Mucosa of stomach (tissue), 1 donor: ENCODE measurements at regions not wholly inside any gene's neighbourhood (a gene's known extent, or its start where the extent isn't known, plus 50 kb on each side); places are given as distances from the start of the nearest gene placed in this dataset.
"Not testable (repeated sequence)": the region's sequence is repeated elsewhere in the genome, so short reads cannot be mapped to it uniquely, and the experiment has no call there.

ENCODE experiments used
- H3K27me3 ChIP-seq: one replicate; pipeline ENCODE4 v1.7.0; 2013; ENCODE audit warnings: mild to moderate bottlenecking, low read length; ENCODE audit not compliant: control insufficient read depth, insufficient read depth
- H3K36me3 ChIP-seq: one replicate; pipeline ENCODE4 v1.7.0; 2013; ENCODE audit warnings: low read length; ENCODE audit not compliant: control insufficient read depth, insufficient read depth
- H3K4me1 ChIP-seq: one replicate; pipeline ENCODE4 v1.7.0; 2013; ENCODE audit warnings: mild to moderate bottlenecking, low read length; ENCODE audit not compliant: control insufficient read depth, insufficient read depth
- H3K4me3 ChIP-seq: one replicate; pipeline ENCODE4 v1.7.0; 2013; ENCODE audit warnings: low read length
- H3K9ac ChIP-seq: one replicate; pipeline ENCODE4 v1.7.0; 2013; ENCODE audit warnings: mild to moderate bottlenecking, low read length, moderate library complexity
- H3K9me3 ChIP-seq: one replicate; pipeline ENCODE4 v1.7.0; 2013; ENCODE audit warnings: mild to moderate bottlenecking, low read length, moderate library complexity; ENCODE audit not compliant: control insufficient read depth
- donor health status: Pancreatic carcinoma.

GRCh38 chr6:28633445-28634215, 107.9 kb downstream of the GPX5 start:
- Histone ChIP-seq H3K27me3 (peaks cover 28% of the 10 kb centered on the region), H3K4me3 (no peak overlapping the region), H3K9ac (no peak overlapping the region), H3K4me1 (no peaks in the 10 kb centered on the region), H3K36me3 (no peaks in the 10 kb centered on the region), H3K9me3 (no peaks in the 10 kb centered on the region)

GRCh38 chr6:28634411-28634760, 108.7 kb downstream of the GPX5 start:
- Histone ChIP-seq H3K9ac (no peak overlapping the region), H3K36me3 (no peaks in the 10 kb centered on the region), H3K4me3 (no peak overlapping the region), H3K4me1 (no peaks in the 10 kb centered on the region), H3K27me3 (peaks cover 28% of the 10 kb centered on the region), H3K9me3 (no peaks in the 10 kb centered on the region)

DNA sequence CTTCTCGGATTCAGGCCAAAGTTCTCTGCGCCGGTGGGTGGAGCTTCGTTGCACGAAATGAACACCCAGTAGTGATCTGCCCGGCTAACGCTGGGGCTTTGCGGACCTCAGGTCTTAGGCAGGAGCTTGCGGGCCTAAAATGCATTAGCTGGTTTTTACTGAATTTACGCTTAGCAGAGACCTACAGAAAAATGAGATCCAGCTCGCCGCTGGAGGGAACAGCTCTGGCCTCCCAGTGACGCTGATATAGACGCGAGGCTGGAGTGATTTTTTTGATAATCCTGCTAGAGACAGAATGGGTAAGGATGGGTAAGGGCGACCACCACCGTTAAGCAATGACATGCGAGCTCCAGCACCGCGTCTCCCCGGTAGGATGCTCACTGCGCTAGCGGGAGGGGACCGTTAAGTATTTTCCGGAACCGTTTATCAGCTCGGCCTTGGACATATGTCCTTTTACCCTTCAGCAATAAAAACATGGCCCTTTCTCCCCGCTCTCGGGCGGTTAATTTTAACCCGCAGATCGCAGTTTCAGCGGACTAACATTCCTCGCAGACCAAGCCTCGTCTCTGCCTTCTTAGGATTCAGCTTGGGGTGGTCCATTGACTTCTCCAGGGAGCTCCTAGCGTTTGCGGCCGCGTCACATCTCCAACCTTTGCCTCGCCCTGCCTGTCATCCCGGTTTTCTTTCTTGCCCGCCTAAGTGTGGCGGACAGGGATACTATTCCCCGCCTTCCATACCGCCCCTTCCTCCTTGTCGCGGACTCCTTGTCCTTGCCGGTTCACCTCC, 109.3 kb downstream of the GPX5 start:
- H3K9me3 ChIP-seq: no peaks in the 10 kb centered on the region
- no peaks in the 10 kb centered on the region for H3K36me3 ChIP-seq
- H3K4me1 ChIP-seq: no peaks in the 10 kb centered on the region
- no peak overlapping the region for H3K4me3 ChIP-seq
- H3K9ac ChIP-seq: no peak overlapping the region
- H3K27me3 ChIP-seq: peaks cover 28% of the 10 kb centered on the region

- H3K9me3 ChIP-seq: no peaks in the 10 kb centered on the region
- no peak overlapping the region for H3K4me3 ChIP-seq
- H3K36me3 ChIP-seq: no peaks in the 10 kb centered on the region
- no peak overlapping the region for H3K9ac ChIP-seq
- peaks cover 28% of the 10 kb centered on the region for H3K27me3 ChIP-seq
- H3K4me1 ChIP-seq: no peaks in the 10 kb centered on the region
Observed at GRCh38 chr6:28635547-28636158, 110.0 kb downstream of the GPX5 start.

- H3K27me3 ChIP-seq: peaks cover 23% of the 10 kb centered on the region
- no peak overlapping the region for H3K9ac ChIP-seq
- no peak overlapping the region for H3K4me3 ChIP-seq
- H3K4me1 ChIP-seq: no peaks in the 10 kb centered on the region
- H3K9me3 ChIP-seq: no peaks in the 10 kb centered on the region
- no peaks in the 10 kb centered on the region for H3K36me3 ChIP-seq
Observed at GRCh38 chr6:28638787-28639430, 113.2 kb downstream of the GPX5 start.

DNA sequence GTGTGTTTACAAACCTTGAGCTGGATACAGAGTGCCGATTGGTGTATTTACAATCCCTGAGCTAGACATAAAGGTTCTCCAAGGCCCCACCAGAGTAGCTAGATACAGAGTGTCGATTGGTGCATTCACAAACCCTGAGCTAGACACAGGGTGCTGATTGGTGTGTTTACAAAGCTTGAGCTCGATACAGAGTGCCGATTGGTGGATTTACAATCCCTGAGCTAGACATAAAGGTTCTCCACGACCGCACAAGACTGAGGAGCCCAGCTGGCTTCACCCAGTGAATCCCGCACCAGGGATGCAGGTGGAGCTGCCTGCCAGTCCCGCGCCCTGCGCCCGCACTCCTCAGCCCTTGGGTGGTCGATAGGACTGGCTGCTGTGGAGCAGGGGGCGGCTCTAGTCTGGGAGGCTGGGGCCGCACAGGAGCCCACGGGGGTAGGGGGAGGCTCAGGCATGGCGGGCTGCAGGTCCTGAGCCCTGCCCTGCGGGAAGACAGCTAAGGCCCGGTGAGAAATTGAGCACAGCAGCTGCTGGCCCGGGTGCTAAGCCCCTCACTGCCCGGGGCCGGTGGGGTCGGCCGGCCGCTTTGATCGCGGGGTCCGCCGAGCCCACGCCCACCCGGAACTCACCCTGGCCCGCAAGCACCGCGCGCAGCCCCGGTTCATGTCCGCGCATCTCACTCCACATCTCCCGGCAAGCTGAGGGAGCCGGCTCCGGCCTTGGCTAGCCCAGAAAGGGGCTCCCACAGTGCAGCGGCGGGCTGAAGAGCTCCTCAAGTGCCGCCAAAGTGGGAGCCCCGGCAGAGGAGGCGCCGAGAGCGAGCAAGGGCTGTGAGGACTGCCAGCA, 114.0 kb downstream of the GPX5 start:
- not testable (repeated sequence) for H3K9me3 ChIP-seq, H3K36me3 ChIP-seq, H3K4me1 ChIP-seq, H3K4me3 ChIP-seq, H3K9ac ChIP-seq
- H3K27me3 ChIP-seq: peaks cover 17% of the 10 kb centered on the region

DNA sequence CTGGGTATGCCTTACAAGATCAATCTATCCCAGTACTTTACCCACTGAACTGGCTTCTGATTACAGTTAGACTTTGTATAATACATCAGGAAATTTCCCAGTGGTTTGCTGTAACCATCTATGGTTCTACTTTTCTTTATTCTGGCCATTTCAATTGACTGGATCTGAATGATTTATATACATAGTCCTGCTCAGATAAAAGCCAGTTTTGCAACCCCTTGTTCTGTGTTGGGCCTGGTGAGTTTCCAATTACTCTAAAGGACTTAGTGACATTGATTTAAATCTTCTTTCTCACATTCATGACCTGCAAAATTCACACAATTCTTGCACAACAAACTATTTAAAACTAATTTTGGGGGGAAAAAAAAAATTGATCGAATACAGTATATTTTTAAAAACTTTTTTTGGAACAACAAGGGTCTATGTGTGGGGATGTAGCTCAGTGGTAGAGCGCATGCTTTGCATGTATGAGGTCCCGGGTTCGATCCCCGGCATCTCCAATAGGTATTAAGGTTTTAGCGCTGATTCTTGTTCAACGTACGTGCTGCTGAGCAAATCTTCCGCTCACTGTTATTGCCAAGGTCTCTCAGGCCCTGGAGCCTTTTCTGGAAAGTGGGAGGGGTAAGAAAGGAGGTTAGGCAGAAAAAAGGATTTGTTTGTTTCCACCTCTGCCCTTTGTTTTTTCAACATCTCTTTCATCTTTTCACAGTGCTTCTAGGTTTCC, 117.5 kb downstream of the GPX5 start:
- Histone ChIP-seq H3K9ac (no peak overlapping the region), H3K4me3 (no peak overlapping the region), H3K27me3 (peaks cover 3% of the 10 kb centered on the region), H3K36me3 (no peaks in the 10 kb centered on the region), H3K4me1 (no peaks in the 10 kb centered on the region), H3K9me3 (no peaks in the 10 kb centered on the region)

GRCh38 chr6:28646650-28647049, 121.0 kb downstream of the GPX5 start:
- Histone ChIP-seq H3K36me3 (no peaks in the 10 kb centered on the region), H3K9ac (no peak overlapping the region), H3K4me1 (no peaks in the 10 kb centered on the region), H3K9me3 (no peaks in the 10 kb centered on the region), H3K27me3 (peaks cover 19% of the 10 kb centered on the region), H3K4me3 (no peak overlapping the region)

DNA sequence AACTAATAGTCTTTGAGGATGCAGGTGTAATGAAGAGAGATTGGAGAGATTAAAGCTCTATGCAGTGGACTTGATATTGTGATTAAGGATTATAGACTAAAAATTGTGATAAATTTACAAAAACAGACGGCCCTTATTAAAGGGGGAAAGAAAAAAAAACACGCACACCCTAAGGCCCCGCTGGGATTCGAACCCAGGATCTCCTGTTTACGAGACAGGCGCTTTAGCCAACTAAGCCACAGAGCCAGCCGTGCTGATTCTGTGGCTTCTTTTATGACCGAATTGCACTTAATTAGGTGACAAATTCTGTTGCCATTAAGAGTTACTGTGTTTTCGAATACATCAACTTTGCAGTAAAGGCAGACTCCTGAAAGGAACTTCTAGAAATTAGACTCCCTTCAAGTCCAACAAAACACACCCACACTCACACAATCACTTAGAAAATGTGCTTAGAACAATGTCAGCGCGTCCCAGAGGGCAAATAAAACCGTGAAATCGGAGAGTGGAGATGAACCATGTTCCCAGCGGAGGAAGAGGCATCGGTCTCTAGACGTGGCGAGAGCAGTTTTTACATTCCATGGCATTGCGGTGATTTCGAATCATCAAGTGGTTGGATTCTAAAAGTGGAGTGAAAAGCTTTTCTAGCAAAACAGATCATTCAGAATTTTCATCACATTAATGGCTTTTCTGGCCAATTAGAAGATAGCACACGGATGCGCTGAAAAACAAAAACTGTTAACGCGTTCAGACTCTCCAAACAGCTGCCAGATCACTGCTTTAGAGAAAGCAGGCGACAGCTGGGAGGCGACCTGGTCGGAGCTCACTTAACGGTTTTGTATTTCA, 122.6 kb downstream of the GPX5 start:
- Histone ChIP-seq H3K9me3 (no peaks in the 10 kb centered on the region), H3K4me1 (no peaks in the 10 kb centered on the region), H3K9ac (no peak overlapping the region), H3K27me3 (peaks cover 19% of the 10 kb centered on the region), H3K36me3 (no peaks in the 10 kb centered on the region), H3K4me3 (no peak overlapping the region)

GRCh38 chr6:28648878-28649375, 123.2 kb downstream of the GPX5 start:
- Histone ChIP-seq H3K9me3 (no peaks in the 10 kb centered on the region), H3K9ac (no peak overlapping the region), H3K27me3 (peaks cover 19% of the 10 kb centered on the region), H3K4me3 (no peak overlapping the region), H3K36me3 (no peaks in the 10 kb centered on the region), H3K4me1 (no peaks in the 10 kb centered on the region)
